ENCODE measurements at regions not wholly inside any gene's neighbourhood (a gene's known extent, or its start where the extent isn't known, plus 50 kb on each side); places are given as distances from the start of the nearest gene placed in this dataset.

DNA sequence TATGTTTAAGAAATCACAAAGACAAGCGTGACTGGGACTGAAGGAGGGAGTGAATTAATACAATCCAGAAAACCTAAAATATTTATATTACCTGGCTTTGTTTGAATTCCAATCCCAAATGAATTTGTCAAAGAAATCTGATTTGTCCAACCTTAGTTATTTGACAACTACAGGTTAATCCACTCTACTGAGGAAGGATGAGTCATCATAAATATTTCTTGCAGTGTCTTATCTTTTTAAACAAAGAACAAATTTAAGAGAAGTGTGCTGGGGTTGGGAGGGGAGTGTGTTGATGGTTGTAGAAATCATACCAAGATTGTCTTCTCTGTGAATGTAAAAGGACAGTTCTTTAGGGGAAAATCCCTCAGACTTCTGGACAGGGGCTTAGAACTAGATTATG lies 1106.3 kb upstream of the SLC39A10 start:
- intact Hi-C loops (cut with micrococcal nuclease) = no loop called here
- H3K4me3 Mint-ChIP-seq (ENCODE audit: unreplicated experiment) = no peak overlapping the region

DNA sequence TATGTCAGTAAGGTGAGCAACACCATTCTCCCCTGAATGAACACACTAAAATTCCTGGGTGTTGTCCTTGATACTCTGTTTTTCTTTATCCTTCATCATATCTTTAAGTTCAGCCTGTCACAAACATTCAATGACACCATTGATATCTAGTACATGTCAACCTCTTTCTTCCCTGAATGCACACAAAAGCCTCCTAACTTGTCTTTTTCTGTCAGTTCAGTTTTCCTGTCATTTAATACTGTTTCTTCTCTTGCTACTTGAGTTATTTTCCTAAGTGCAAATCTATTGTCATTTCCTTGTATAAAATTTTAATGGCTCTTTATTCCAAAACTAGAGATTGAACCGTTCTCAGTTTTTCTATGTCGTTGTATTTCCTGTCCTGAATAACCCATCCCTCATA lies 1107.6 kb upstream of the SLC39A10 start:
- Mint-ChIP-seq H3K9me3 (ENCODE audit: unreplicated experiment) (no peaks in the 10 kb centered on the region), H3K4me3 (ENCODE audit: unreplicated experiment) (no peak overlapping the region), H3K27ac (ENCODE audit: low read depth, unreplicated experiment) (no peak overlapping the region), H3K36me3 (ENCODE audit: insufficient read depth, unreplicated experiment) (peaks cover 3% of the 10 kb centered on the region), H3K27me3 (ENCODE audit: insufficient read depth, unreplicated experiment) (no peaks in the 10 kb centered on the region), H3K4me1 (ENCODE audit: insufficient read depth, unreplicated experiment) (peaks cover 9% of the 10 kb centered on the region)
- TF ChIP-seq, protein P1, sequence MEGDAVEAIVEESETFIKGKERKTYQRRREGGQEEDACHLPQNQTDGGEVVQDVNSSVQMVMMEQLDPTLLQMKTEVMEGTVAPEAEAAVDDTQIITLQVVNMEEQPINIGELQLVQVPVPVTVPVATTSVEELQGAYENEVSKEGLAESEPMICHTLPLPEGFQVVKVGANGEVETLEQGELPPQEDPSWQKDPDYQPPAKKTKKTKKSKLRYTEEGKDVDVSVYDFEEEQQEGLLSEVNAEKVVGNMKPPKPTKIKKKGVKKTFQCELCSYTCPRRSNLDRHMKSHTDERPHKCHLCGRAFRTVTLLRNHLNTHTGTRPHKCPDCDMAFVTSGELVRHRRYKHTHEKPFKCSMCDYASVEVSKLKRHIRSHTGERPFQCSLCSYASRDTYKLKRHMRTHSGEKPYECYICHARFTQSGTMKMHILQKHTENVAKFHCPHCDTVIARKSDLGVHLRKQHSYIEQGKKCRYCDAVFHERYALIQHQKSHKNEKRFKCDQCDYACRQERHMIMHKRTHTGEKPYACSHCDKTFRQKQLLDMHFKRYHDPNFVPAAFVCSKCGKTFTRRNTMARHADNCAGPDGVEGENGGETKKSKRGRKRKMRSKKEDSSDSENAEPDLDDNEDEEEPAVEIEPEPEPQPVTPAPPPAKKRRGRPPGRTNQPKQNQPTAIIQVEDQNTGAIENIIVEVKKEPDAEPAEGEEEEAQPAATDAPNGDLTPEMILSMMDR (IDR thresholded peaks at IDR 0.05; ENCODE audit: unreplicated experiment) = no peak
- ChIA-PET CTCF (interaction anchor here (0.6 to 0.8 kb wide), 4 partner anchors 287 to 1126 kb away, joined by 3 to 5 read pairs (median 3); no protein-coding TSS in a partner anchor), POLR2A (no interaction called here)
- no peak for DNase-seq (ENCODE audit: unreplicated experiment)
- intact Hi-C loops (cut with micrococcal nuclease) = loop anchor here (5.0 kb wide), 1 partner anchor 1518 kb away; the partner anchor contains the start of gene DNAH7
- BruUV-seq (replicated peaks) = no TSS peak

More for the DNA sequence above, 1106.3 kb upstream of the SLC39A10 start:
- no TSS peak for BruUV-seq (replicated peaks)
- TF ChIP-seq, protein P1 (IDR thresholded peaks at IDR 0.05; ENCODE audit: unreplicated experiment) = no peak
- peak; percentile 6 for DNase-seq (ENCODE audit: unreplicated experiment)
- H3K36me3 Mint-ChIP-seq (ENCODE audit: insufficient read depth, unreplicated experiment) = no peaks in the 10 kb centered on the region
- H3K9me3 Mint-ChIP-seq (ENCODE audit: unreplicated experiment) = no peaks in the 10 kb centered on the region
- H3K4me1 Mint-ChIP-seq (ENCODE audit: insufficient read depth, unreplicated experiment) = peaks cover 9% of the 10 kb centered on the region
- no peaks in the 10 kb centered on the region for H3K27me3 Mint-ChIP-seq (ENCODE audit: insufficient read depth, unreplicated experiment)
- ChIA-PET CTCF (interaction anchor here (0.9 kb wide), 1 partner anchor 801 kb away, joined by 4 read pairs; no protein-coding TSS in a partner anchor), POLR2A (no interaction called here)
- H3K27ac Mint-ChIP-seq (ENCODE audit: low read depth, unreplicated experiment) = no peak overlapping the region

DNA sequence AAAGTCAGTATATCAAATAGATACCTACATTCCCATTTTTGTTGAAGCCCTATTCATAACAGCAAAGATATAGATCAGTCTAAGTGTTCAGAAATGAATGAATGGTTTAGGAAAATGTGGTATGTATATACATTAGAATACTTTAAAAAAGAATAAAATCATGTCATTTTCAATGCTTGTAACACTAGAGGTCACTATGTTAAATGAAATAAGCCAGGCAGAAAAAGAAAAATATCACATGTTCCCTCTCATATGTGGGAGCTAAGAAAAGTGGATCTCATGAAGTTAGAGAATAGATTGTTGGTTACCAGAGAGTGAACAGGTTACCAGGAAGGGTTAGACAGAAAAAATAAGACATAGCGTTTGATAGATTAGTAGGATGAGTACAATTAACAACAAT lies 1111.0 kb upstream of the SLC39A10 start:
- intact Hi-C loops (cut with micrococcal nuclease) = loop anchor here (1.0 to 5.0 kb wide), 6 partner anchors 273 to 1521 kb away; partner anchors contain the start of gene DNAH7
- TF ChIP-seq, protein P1 (IDR thresholded peaks at IDR 0.05; ENCODE audit: unreplicated experiment) = peak; percentile 35
- Mint-ChIP-seq H3K36me3 (ENCODE audit: insufficient read depth, unreplicated experiment) (peaks cover 5% of the 10 kb centered on the region), H3K27ac (ENCODE audit: low read depth, unreplicated experiment) (peak overlapping the region; percentile 16), H3K4me3 (ENCODE audit: unreplicated experiment) (no peak overlapping the region), H3K4me1 (ENCODE audit: insufficient read depth, unreplicated experiment) (peaks cover 9% of the 10 kb centered on the region), H3K9me3 (ENCODE audit: unreplicated experiment) (peaks cover 12% of the 10 kb centered on the region), H3K27me3 (ENCODE audit: insufficient read depth, unreplicated experiment) (no peaks in the 10 kb centered on the region)
- POLR2A ChIA-PET = no interaction called here
- DNase-seq (ENCODE audit: unreplicated experiment) = peak; percentile 16
- BruUV-seq (replicated peaks) = no TSS peak
- CTCF ChIA-PET = interaction anchor here (0.6 to 1.4 kb wide), 7 partner anchors 16 to 1393 kb away, joined by 3 to 5 read pairs (median 3); no protein-coding TSS in a partner anchor

DNA sequence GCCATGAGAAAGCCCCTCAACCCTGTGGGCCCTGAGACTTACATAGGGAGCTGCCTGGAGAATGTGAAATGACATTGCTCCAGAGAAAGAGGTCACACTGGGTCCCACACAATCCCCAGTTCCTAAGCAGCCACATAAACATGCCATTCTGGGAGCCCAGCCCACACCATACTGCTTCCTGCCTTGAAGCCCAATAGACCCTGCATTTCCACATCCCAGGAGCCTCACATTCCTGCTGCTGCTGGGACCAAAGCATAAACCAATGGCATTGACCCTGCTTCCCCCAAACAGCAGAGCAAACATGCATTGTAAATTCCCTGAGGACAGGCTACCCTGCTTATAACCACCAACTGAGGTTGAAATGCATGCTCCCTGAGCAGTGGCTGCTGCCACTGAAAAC lies 1117.6 kb upstream of the SLC39A10 start:
- H3K27me3 Mint-ChIP-seq (ENCODE audit: insufficient read depth, unreplicated experiment) = no peaks in the 10 kb centered on the region

More for the DNA sequence above, 1117.6 kb upstream of the SLC39A10 start:
- H3K4me3 Mint-ChIP-seq (ENCODE audit: unreplicated experiment) = no peak overlapping the region
- no peaks in the 10 kb centered on the region for H3K4me1 Mint-ChIP-seq (ENCODE audit: insufficient read depth, unreplicated experiment)
- ChIA-PET CTCF (no interaction called here), POLR2A (no interaction called here)
- TF ChIP-seq, protein P1 (IDR thresholded peaks at IDR 0.05; ENCODE audit: unreplicated experiment) = no peak
- no peak overlapping the region for H3K27ac Mint-ChIP-seq (ENCODE audit: low read depth, unreplicated experiment)
- peaks cover 20% of the 10 kb centered on the region for H3K9me3 Mint-ChIP-seq (ENCODE audit: unreplicated experiment)
- peaks cover 2% of the 10 kb centered on the region for H3K36me3 Mint-ChIP-seq (ENCODE audit: insufficient read depth, unreplicated experiment)
- intact Hi-C loops (cut with micrococcal nuclease) = no loop called here
- no peak for DNase-seq (ENCODE audit: unreplicated experiment)
- no TSS peak for BruUV-seq (replicated peaks)
